OCI-M1 (cell line): ENCODE measurements at regions not wholly inside any gene's neighbourhood (a gene's known extent, or its start where the extent isn't known, plus 50 kb on each side); places are given as distances from the start of the nearest gene placed in this dataset.

Experiments
- DNase-seq: peaks from one replicate; lab custom pipeline; 2025; lab: John Stamatoyannopoulos, UW

GRCh38 chr1:83581747-83582146 is 417.2 kb downstream of the TTLL7 start:
- no peak for DNase-seq

GRCh38 chr1:83574791-83575190 is 424.1 kb downstream of the TTLL7 start:
- DNase-seq = no peak

GRCh38 chr1:83573776-83574175 is 425.2 kb downstream of the TTLL7 start:
- DNase-seq = no peak

GRCh38 chr1:83571536-83571935 is 427.4 kb downstream of the TTLL7 start:
- DNase-seq = no peak

GRCh38 chr1:83561346-83561745 is 437.6 kb downstream of the TTLL7 start:
- DNase-seq = no peak

GRCh38 chr1:83559129-83559840 is 439.6 kb downstream of the TTLL7 start:
- no peak for DNase-seq

GRCh38 chr1:83555871-83556270 is 443.1 kb downstream of the TTLL7 start:
- no peak for DNase-seq

GRCh38 chr1:83554174-83554573 is 444.8 kb downstream of the TTLL7 start:
- no peak for DNase-seq

GRCh38 chr1:83552820-83553219 is 446.1 kb downstream of the TTLL7 start:
- no peak for DNase-seq

- DNase-seq = peak; percentile 36
These were observed 450.6 kb downstream of the TTLL7 start for GRCh38 chr1:83548311-83548710.

- no peak for DNase-seq
These were observed 451.0 kb downstream of the TTLL7 start for GRCh38 chr1:83547901-83548300.

- DNase-seq = no peak
These were observed 452.1 kb downstream of the TTLL7 start for GRCh38 chr1:83546874-83547273.

- no peak for DNase-seq
These were observed 453.7 kb downstream of the TTLL7 start for GRCh38 chr1:83545066-83545862.

- DNase-seq = no peak
These were observed 455.5 kb downstream of the TTLL7 start for GRCh38 chr1:83543222-83543973.

GRCh38 chr1:83531521-83532309 is 467.2 kb downstream of the TTLL7 start:
- no peak for DNase-seq

GRCh38 chr1:83530506-83530905 is 468.4 kb downstream of the TTLL7 start:
- DNase-seq = no peak

GRCh38 chr1:83527987-83528386 is 470.9 kb downstream of the TTLL7 start:
- DNase-seq = no peak

GRCh38 chr1:83520797-83521196 is 478.1 kb downstream of the TTLL7 start:
- DNase-seq = no peak

GRCh38 chr1:83516369-83516768 is 482.6 kb downstream of the TTLL7 start:
- DNase-seq = no peak

GRCh38 chr1:83515578-83516154 is 483.3 kb downstream of the TTLL7 start:
- no peak for DNase-seq

GRCh38 chr1:83512373-83513193 is 486.3 kb downstream of the TTLL7 start:
- DNase-seq = no peak
